SK-MEL-5 (cell line): ENCODE measurements at regions not wholly inside any gene's neighbourhood (a gene's known extent, or its start where the extent isn't known, plus 50 kb on each side); places are given as distances from the start of the nearest gene placed in this dataset.

Source experiments
- DNase-seq: peaks from one replicate; pipeline ENCODE4 v3.0.0-alpha.2; 2016; ENCODE audit warnings: low read depth, low spot score
- in situ Hi-C: cut with HindIII; loops from 2 replicates; pipeline ENCODE4 v1.10.0; 2016; ENCODE audit warnings: low sequenced_read_pairs, high pct_unique_total_duplicates, low pct_unique_long_range_greater_than_20kb

- no peak for DNase-seq
- in situ Hi-C loops, result no loop called here
Observed at GRCh38 chr2:153143540-153143939, 335.0 kb downstream of the RPRM start.

GRCh38 chr2:153140498-153140897 lies 338.1 kb downstream of the RPRM start:
- no peak for DNase-seq
- in situ Hi-C loops, result no loop called here

GRCh38 chr2:153138651-153139375 lies 339.7 kb downstream of the RPRM start:
- no peak for DNase-seq
- in situ Hi-C loops, result no loop called here

GRCh38 chr2:153136216-153136615 lies 342.3 kb downstream of the RPRM start:
- DNase-seq, result no peak
- in situ Hi-C loops, result no loop called here

GRCh38 chr2:153134725-153135124 lies 343.8 kb downstream of the RPRM start:
- DNase-seq, result no peak
- in situ Hi-C loops, result no loop called here

- in situ Hi-C loops, result no loop called here
- no peak for DNase-seq
Observed at GRCh38 chr2:153133716-153134115, 344.8 kb downstream of the RPRM start.

GRCh38 chr2:153132418-153132817 lies 346.1 kb downstream of the RPRM start:
- in situ Hi-C loops, result no loop called here
- no peak for DNase-seq

- in situ Hi-C loops, result no loop called here
- DNase-seq, result no peak
Observed at GRCh38 chr2:153115141-153115540, 363.4 kb downstream of the RPRM start.

GRCh38 chr2:153110486-153110885 lies 368.1 kb downstream of the RPRM start:
- DNase-seq, result no peak
- in situ Hi-C loops, result no loop called here

- in situ Hi-C loops, result no loop called here
- no peak for DNase-seq
Observed at GRCh38 chr2:153109793-153110192, 368.8 kb downstream of the RPRM start.

GRCh38 chr2:153106802-153107477 lies 371.6 kb downstream of the RPRM start:
- DNase-seq, result no peak
- in situ Hi-C loops, result no loop called here

GRCh38 chr2:153105829-153106578 lies 372.6 kb downstream of the RPRM start:
- DNase-seq, result no peak
- in situ Hi-C loops, result no loop called here

- DNase-seq, result no peak
- in situ Hi-C loops, result no loop called here
Observed at GRCh38 chr2:153101187-153101586, 377.4 kb downstream of the RPRM start.

- no peak for DNase-seq
- in situ Hi-C loops, result no loop called here
Observed at GRCh38 chr2:153100151-153100550, 378.4 kb downstream of the RPRM start.

- no peak for DNase-seq
- in situ Hi-C loops, result no loop called here
Observed at GRCh38 chr2:153098073-153098472, 379.7 kb downstream of the ARL6IP6 start.

GRCh38 chr2:153096272-153096671 lies 377.9 kb downstream of the ARL6IP6 start:
- no peak for DNase-seq
- in situ Hi-C loops, result no loop called here

- in situ Hi-C loops, result no loop called here
- no peak for DNase-seq
Observed at GRCh38 chr2:153091344-153091743, 372.9 kb downstream of the ARL6IP6 start.

GRCh38 chr2:153079315-153079714 lies 360.9 kb downstream of the ARL6IP6 start:
- no peak for DNase-seq
- in situ Hi-C loops, result no loop called here

GRCh38 chr2:153077311-153077710 lies 358.9 kb downstream of the ARL6IP6 start:
- DNase-seq, result no peak

More at GRCh38 chr2:153077311-153077710, 358.9 kb downstream of the ARL6IP6 start:
- in situ Hi-C loops, result no loop called here
